Fibroblast of skin of left quadriceps (primary cell): ENCODE measurements at regions not wholly inside any gene's neighbourhood (a gene's known extent, or its start where the extent isn't known, plus 50 kb on each side); places are given as distances from the start of the nearest gene placed in this dataset.
"Not testable (repeated sequence)": the region's sequence is repeated elsewhere in the genome, so short reads cannot be mapped to it uniquely, and the experiment has no call there.

Experiments
- DNase-seq, 2 experiments: peaks; one replicate each; pipeline ENCODE4 v3.0.0-alpha.2; 2013; ENCODE audit warnings: low read depth in 2 of 2

GRCh38 chr6:14366315-14366714 is 248.7 kb downstream of the CD83 start:
- DNase-seq, result no peak

GRCh38 chr6:14366872-14367271 is 249.3 kb downstream of the CD83 start:
- no peak for DNase-seq

- DNase-seq, result no peak
Observed at GRCh38 chr6:14367296-14367695, 249.7 kb downstream of the CD83 start.

- no peak for DNase-seq
Observed at GRCh38 chr6:14369717-14370116, 252.1 kb downstream of the CD83 start.

- DNase-seq, result no peak
Observed at GRCh38 chr6:14371530-14371929, 254.0 kb downstream of the CD83 start.

GRCh38 chr6:14372734-14373489 is 255.3 kb downstream of the CD83 start:
- DNase-seq, result no peak

GRCh38 chr6:14373648-14374437 is 256.3 kb downstream of the CD83 start:
- DNase-seq, result no peak

GRCh38 chr6:14375930-14376329 is 258.4 kb downstream of the CD83 start:
- DNase-seq, result no peak

- no peak for DNase-seq
Observed at GRCh38 chr6:14379568-14379967, 262.0 kb downstream of the CD83 start.

- DNase-seq, result no peak
Observed at GRCh38 chr6:14380086-14380820, 262.7 kb downstream of the CD83 start.

GRCh38 chr6:14380901-14381828 is 263.6 kb downstream of the CD83 start:
- DNase-seq, result no peak

- DNase-seq, result no peak
Observed at GRCh38 chr6:14381829-14382677, 264.5 kb downstream of the CD83 start.

- no peak for DNase-seq
Observed at GRCh38 chr6:14382678-14383236, 265.2 kb downstream of the CD83 start.

- DNase-seq, result no peak
Observed at GRCh38 chr6:14383393-14384174, 266.0 kb downstream of the CD83 start.

GRCh38 chr6:14384175-14384949 is 266.8 kb downstream of the CD83 start:
- no peak for DNase-seq

- no peak for DNase-seq
Observed at GRCh38 chr6:14386263-14386662, 268.7 kb downstream of the CD83 start.

- DNase-seq, result no peak
Observed at GRCh38 chr6:14386668-14387067, 269.1 kb downstream of the CD83 start.

GRCh38 chr6:14388371-14388770 is 270.8 kb downstream of the CD83 start:
- DNase-seq, result no peak

- not testable (repeated sequence) for DNase-seq
Observed at GRCh38 chr6:14389776-14390175, 272.2 kb downstream of the CD83 start.
